Spleen (tissue), 7 donors: ENCODE measurements at regions not wholly inside any gene's neighbourhood (a gene's known extent, or its start where the extent isn't known, plus 50 kb on each side); places are given as distances from the start of the nearest gene placed in this dataset.

Experiments used
- POLR2A ChIP-seq, 3 donors: fragments of 450-650 bp; IDR thresholded peaks; one replicate each; pipeline ENCODE4 v1.5.1; 2017; ENCODE audit warnings: antibody characterized with exemption in 3 of 3, mild to moderate bottlenecking in 1 of 3
- TF ChIP-seq, protein P1 (sequence below), 11 experiments: fragments of 200-600 bp in 7 of 11; fragments of 450-650 bp in 4 of 11; sonication (generic) in 4 of 11; IDR thresholded peaks in 8 of 11; conservative IDR thresholded peaks in 3 of 11; 1 replicate in 7 of 11; 2 replicates in 4 of 11; pipeline versions ENCODE4 v1.4.0 to v1.8.0; 2016 to 2021; ENCODE audit warnings: antibody characterized with exemption in 11 of 11, inconsistent platforms in 4 of 11, mild to moderate bottlenecking in 1 of 11
- donor health status: DM: no; HTN: no; CAD: no; lungs with moderate emphysema.
- donor health status: DM: no; HTN: no; CAD: no.
- donor health status: DM: no; HTN: no; CAD: no.

DNA sequence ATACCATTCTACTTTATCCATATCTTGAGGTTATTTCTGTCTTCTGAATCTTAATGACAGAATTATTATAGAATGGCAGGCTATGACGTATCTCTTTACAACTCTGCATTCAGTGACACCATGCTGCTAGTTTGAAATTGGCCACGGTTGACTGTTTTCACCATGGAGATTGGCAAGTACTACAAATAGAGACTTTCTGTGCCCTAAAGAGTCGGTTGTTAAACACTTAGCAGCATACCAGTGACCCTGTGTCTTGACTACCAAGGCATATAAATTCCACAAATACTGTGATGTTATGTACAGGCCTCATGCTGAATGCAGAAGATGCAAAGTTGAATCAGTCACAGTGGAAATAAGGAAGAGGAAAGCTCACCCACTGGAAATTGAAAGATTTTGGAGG lies 67.0 kb upstream of the CADPS start:
- TF ChIP-seq, protein P1, sequence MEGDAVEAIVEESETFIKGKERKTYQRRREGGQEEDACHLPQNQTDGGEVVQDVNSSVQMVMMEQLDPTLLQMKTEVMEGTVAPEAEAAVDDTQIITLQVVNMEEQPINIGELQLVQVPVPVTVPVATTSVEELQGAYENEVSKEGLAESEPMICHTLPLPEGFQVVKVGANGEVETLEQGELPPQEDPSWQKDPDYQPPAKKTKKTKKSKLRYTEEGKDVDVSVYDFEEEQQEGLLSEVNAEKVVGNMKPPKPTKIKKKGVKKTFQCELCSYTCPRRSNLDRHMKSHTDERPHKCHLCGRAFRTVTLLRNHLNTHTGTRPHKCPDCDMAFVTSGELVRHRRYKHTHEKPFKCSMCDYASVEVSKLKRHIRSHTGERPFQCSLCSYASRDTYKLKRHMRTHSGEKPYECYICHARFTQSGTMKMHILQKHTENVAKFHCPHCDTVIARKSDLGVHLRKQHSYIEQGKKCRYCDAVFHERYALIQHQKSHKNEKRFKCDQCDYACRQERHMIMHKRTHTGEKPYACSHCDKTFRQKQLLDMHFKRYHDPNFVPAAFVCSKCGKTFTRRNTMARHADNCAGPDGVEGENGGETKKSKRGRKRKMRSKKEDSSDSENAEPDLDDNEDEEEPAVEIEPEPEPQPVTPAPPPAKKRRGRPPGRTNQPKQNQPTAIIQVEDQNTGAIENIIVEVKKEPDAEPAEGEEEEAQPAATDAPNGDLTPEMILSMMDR (IDR thresholded peaks at IDR 0.05 in 8 of 11, conservative IDR thresholded peaks at IDR 0.05 in 3 of 11) = no peak
- TF ChIP-seq POLR2A (IDR thresholded peaks at IDR 0.05) = no peak
